Spleen (tissue), 11 donors: ENCODE measurements at regions not wholly inside any gene's neighbourhood (a gene's known extent, or its start where the extent isn't known, plus 50 kb on each side); places are given as distances from the start of the nearest gene placed in this dataset.

Source experiments
- DNase-seq: peaks from one replicate; pipeline ENCODE4 v3.0.0-alpha.2; 2020
- H3K27ac ChIP-seq, 8 donors: fragments of 200-600 bp; sonication (generic) in 7 of 8; 1 replicate in 4 of 8; 2 replicates in 4 of 8; pipeline versions ENCODE4 v1.5.0 to v1.8.0; 2016 to 2021; ENCODE audit warnings: inconsistent platforms in 4 of 8, mild to moderate bottlenecking in 4 of 8, moderate library complexity in 1 of 8
- H3K27me3 ChIP-seq, 7 donors: fragments of 200-600 bp; sonication (generic) in 6 of 7; replicated peaks in 1 of 7; 1 replicate in 4 of 7; 2 replicates in 3 of 7; pipeline versions ENCODE4 v1.5.0 to v1.8.0; 2016 to 2021; ENCODE audit warnings: inconsistent platforms in 3 of 7, mild to moderate bottlenecking in 1 of 7
- H3K36me3 ChIP-seq, 6 donors: fragments of 200-600 bp; sonication (generic) in 5 of 6; 1 replicate in 4 of 6; 2 replicates in 2 of 6; pipeline versions ENCODE4 v1.5.0 to v1.8.0; 2016 to 2021; ENCODE audit warnings: inconsistent platforms in 2 of 6
- H3K4me1 ChIP-seq, 6 donors: fragments of 200-600 bp; sonication (generic) in 5 of 6; 1 replicate in 3 of 6; 2 replicates in 3 of 6; pipeline versions ENCODE4 v1.5.0 to v1.8.0; 2016 to 2021; ENCODE audit warnings: inconsistent platforms in 3 of 6
- H3K4me3 ChIP-seq, 8 donors: fragments of 200-600 bp; sonication (generic) in 7 of 8; 1 replicate in 4 of 8; 2 replicates in 4 of 8; pipeline versions ENCODE4 v1.5.0 to v1.8.0; 2016 to 2021; ENCODE audit warnings: inconsistent platforms in 4 of 8, mild to moderate bottlenecking in 4 of 8, moderate library complexity in 2 of 8
- H3K9me3 ChIP-seq, 8 donors: fragments of 200-600 bp; sonication (generic) in 7 of 8; 1 replicate in 4 of 8; 2 replicates in 4 of 8; pipeline versions ENCODE4 v1.5.0 to v1.8.0; 2016 to 2021; ENCODE audit warnings: inconsistent platforms in 4 of 8
- CTCF ChIP-seq, 11 experiments: fragments of 200-600 bp in 7 of 11; fragments of 450-650 bp in 4 of 11; sonication (generic) in 4 of 11; IDR thresholded peaks in 8 of 11; conservative IDR thresholded peaks in 3 of 11; 1 replicate in 7 of 11; 2 replicates in 4 of 11; pipeline versions ENCODE4 v1.4.0 to v1.8.0; 2016 to 2021; ENCODE audit warnings: antibody characterized with exemption in 11 of 11, inconsistent platforms in 4 of 11, mild to moderate bottlenecking in 1 of 11
- POLR2A ChIP-seq, 3 donors: fragments of 450-650 bp; IDR thresholded peaks; one replicate each; pipeline ENCODE4 v1.5.1; 2017; ENCODE audit warnings: antibody characterized with exemption in 3 of 3, mild to moderate bottlenecking in 1 of 3
- POLR2AphosphoS5 ChIP-seq, 3 donors: sonication (generic); formaldehyde crosslinking; IDR thresholded peaks; one replicate each; pipeline ENCODE4 v1.5.1; 2017; ENCODE audit warnings: antibody characterized with exemption in 3 of 3
- WGBS, 5 donors: extraction: QIAGEN DNeasy Blood & Tissue Kit in 3 of 5; methylation state at CpG; one replicate each; pipeline versions ENCODE4 v1.1.5 to v1.1.7; 2013 to 2018; 5-methylcytosine and 5-hydroxymethylcytosine counted together
- intact Hi-C: fragments of 100-400 bp; cut with DNase I; formaldehyde crosslinking; loops from one replicate; pipeline ENCODE4 v1.15.0; 2023; ENCODE audit warnings: low total_unique reads
- donor health status: healthy with polysubstance abuse.
- donor health status: DM: no; HTN: no; CAD: no; lungs with moderate emphysema.
- donor health status: DM: no; HTN: no; CAD: no.
- donor health status: Bipolar disorder and iron deficiency.
- donor health status: healthy.
- donor health status: DM: no; HTN: no; CAD: no.
- donor health status: DM: yes; HTN: yes; CAD: no.

GRCh38 chr4:96134806-96135205 is 294.9 kb downstream of the PDHA2 start:
- TF ChIP-seq CTCF (IDR thresholded peaks at IDR 0.05 in 8 of 11, conservative IDR thresholded peaks at IDR 0.05 in 3 of 11), result no peak
- TF ChIP-seq POLR2AphosphoS5 (IDR thresholded peaks at IDR 0.05), result no peak
- TF ChIP-seq POLR2A (IDR thresholded peaks at IDR 0.05), result no peak
- intact Hi-C loops, result no loop called here
- H3K27me3 ChIP-seq, result no peaks in the 10 kb centered on the region
- no peak overlapping the region for H3K4me3 ChIP-seq
- no peak overlapping the region for H3K27ac ChIP-seq
- 91 to 97% (median 96%) methylated on average over 2 of the region's 2 CpGs for WGBS, 5 donors
- H3K4me1 ChIP-seq, result no peaks in the 10 kb centered on the region
- H3K9me3 ChIP-seq, result no peaks in the 10 kb centered on the region
- no peak for DNase-seq
- H3K36me3 ChIP-seq, result no peaks in the 10 kb centered on the region

- H3K4me3 ChIP-seq, result no peak overlapping the region
Observed at GRCh38 chr4:96136056-96136455, 296.2 kb downstream of the PDHA2 start.

GRCh38 chr4:96139251-96139929 is 299.5 kb downstream of the PDHA2 start:
- Histone ChIP-seq H3K27me3 (no peaks in the 10 kb centered on the region), H3K4me1 (no peaks in the 10 kb centered on the region), H3K9me3 (no peaks in the 10 kb centered on the region), H3K4me3 (no peak overlapping the region), H3K27ac (no peak overlapping the region), H3K36me3 (no peaks in the 10 kb centered on the region)
- no peak for DNase-seq
- 93 to 96% (median 94%) methylated on average over 14 of the region's 14 CpGs for WGBS, 5 donors
- TF ChIP-seq POLR2A (IDR thresholded peaks at IDR 0.05) (no peak), CTCF (IDR thresholded peaks at IDR 0.05 in 8 of 11, conservative IDR thresholded peaks at IDR 0.05 in 3 of 11) (no peak), POLR2AphosphoS5 (IDR thresholded peaks at IDR 0.05) (no peak)
- intact Hi-C loops, result no loop called here

More at GRCh38 chr4:96136056-96136455, 296.2 kb downstream of the PDHA2 start:
- intact Hi-C loops, result no loop called here
- no peak for DNase-seq
- no peak for TF ChIP-seq CTCF (IDR thresholded peaks at IDR 0.05 in 8 of 11, conservative IDR thresholded peaks at IDR 0.05 in 3 of 11)
- TF ChIP-seq POLR2A (IDR thresholded peaks at IDR 0.05), result no peak
- TF ChIP-seq POLR2AphosphoS5 (IDR thresholded peaks at IDR 0.05), result no peak
- no peaks in the 10 kb centered on the region for H3K36me3 ChIP-seq
- H3K9me3 ChIP-seq, result no peaks in the 10 kb centered on the region
- WGBS, 5 donors, result 77 to 92% (median 89%) methylated on average over 2 of the region's 2 CpGs
- H3K27me3 ChIP-seq, result no peaks in the 10 kb centered on the region
- H3K4me1 ChIP-seq, result no peaks in the 10 kb centered on the region
- H3K27ac ChIP-seq, result no peak overlapping the region

DNA sequence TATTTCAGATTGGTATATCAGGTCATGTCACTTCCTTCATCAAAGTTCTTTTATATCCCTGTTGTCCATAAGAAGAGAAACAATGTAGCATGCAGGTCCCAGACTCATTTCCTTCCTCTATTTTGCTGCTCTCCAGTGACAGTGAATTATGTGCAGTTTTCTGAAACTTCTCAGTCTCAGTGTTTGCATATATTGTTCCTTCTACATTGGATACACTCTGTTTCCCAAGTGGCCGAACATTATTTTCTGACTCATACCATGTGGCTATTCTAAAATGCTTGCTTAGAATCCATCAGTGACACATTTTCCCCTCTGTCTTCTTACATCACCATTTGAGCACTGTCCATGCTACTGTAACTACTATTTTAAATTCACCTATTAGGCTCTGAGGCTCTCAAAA is 305.7 kb downstream of the PDHA2 start:
- no peak for DNase-seq
- 18 to 43% (median 25%) methylated on average over 1 of the region's 1 CpG for WGBS, 5 donors
- Histone ChIP-seq H3K36me3 (no peaks in the 10 kb centered on the region), H3K4me3 (no peak overlapping the region), H3K27me3 (no peaks in the 10 kb centered on the region), H3K27ac (no peak overlapping the region), H3K9me3 (no peaks in the 10 kb centered on the region), H3K4me1 (no peaks in the 10 kb centered on the region)
- TF ChIP-seq POLR2A (IDR thresholded peaks at IDR 0.05) (no peak), POLR2AphosphoS5 (IDR thresholded peaks at IDR 0.05) (no peak), CTCF (IDR thresholded peaks at IDR 0.05 in 8 of 11, conservative IDR thresholded peaks at IDR 0.05 in 3 of 11) (no peak)
- intact Hi-C loops, result no loop called here
